Ovary (tissue), 7 donors: ENCODE measurements at regions not wholly inside any gene's neighbourhood (a gene's known extent, or its start where the extent isn't known, plus 50 kb on each side); places are given as distances from the start of the nearest gene placed in this dataset.

Source experiments
- DNase-seq, 5 donors: peaks; one replicate each; pipeline ENCODE4 v3.0.0-alpha.2; 2019 to 2020
- H3K27ac ChIP-seq, 2 donors: fragments of 200-600 bp; one replicate each; pipeline versions ENCODE4 v1.5.1 to v1.8.0; 2019 to 2022
- H3K27me3 ChIP-seq: fragments of 200-600 bp; one replicate; pipeline ENCODE4 v1.8.0; 2022
- H3K36me3 ChIP-seq: fragments of 200-600 bp; sonication (generic); one replicate; pipeline ENCODE4 v1.5.1; 2019
- H3K4me1 ChIP-seq: one replicate; pipeline ENCODE4 v1.8.1; 2013; ENCODE audit warnings: mild to moderate bottlenecking, moderate library complexity; ENCODE audit not compliant: insufficient read depth
- H3K4me3 ChIP-seq: fragments of 200-600 bp; sonication (generic); one replicate; pipeline ENCODE4 v1.5.1; 2017
- H3K9me3 ChIP-seq, 2 donors: fragments of 200-600 bp in 1 of 2; sonication (generic) in 1 of 2; one replicate each; pipeline versions ENCODE4 v1.5.1 to v1.8.1; 2013 to 2019; ENCODE audit warnings: mild to moderate bottlenecking in 1 of 2, moderate library complexity in 1 of 2
- EP300 ChIP-seq: sonication (generic); formaldehyde crosslinking; IDR thresholded peaks from one replicate; pipeline ENCODE4 v1.6.1; 2017; ENCODE audit warnings: antibody characterized with exemption
- POLR2A ChIP-seq: fragments of 450-650 bp; IDR thresholded peaks from one replicate; pipeline ENCODE4 v1.6.1; 2017; ENCODE audit warnings: antibody characterized with exemption, mild to moderate bottlenecking, moderate library complexity
- WGBS, 3 donors: extraction: QIAGEN DNeasy Blood & Tissue Kit in 1 of 3; methylation state at CpG; one replicate each; pipeline versions ENCODE4 v1.1.5 to v1.1.7; 2013 to 2017; 5-methylcytosine and 5-hydroxymethylcytosine counted together
- intact Hi-C, 4 donors: fragments of 100-400 bp; cut with DNase I; formaldehyde crosslinking; loops; one replicate each; pipeline versions ENCODE4 v1.11.0 to v1.15.1; 2022 to 2023
- TF ChIP-seq, protein P1 (sequence below), 3 donors: fragments of 450-650 bp in 2 of 3; fragments of 200-600 bp in 1 of 3; IDR thresholded peaks; one replicate each; pipeline versions ENCODE4 v1.5.1 to v1.8.0; 2016 to 2022; ENCODE audit warnings: antibody characterized with exemption in 3 of 3, mild to moderate bottlenecking in 1 of 3
- donor health status: DM: no; HTN: no; CAD: no; lungs with moderate emphysema.
- donor health status: DM: no; HTN: no; CAD: no.
- donor health status: Bipolar disorder and iron deficiency.
- donor health status: DM: no; HTN: no; CAD: no.
- donor health status: DM: yes; HTN: yes; CAD: no.

DNA sequence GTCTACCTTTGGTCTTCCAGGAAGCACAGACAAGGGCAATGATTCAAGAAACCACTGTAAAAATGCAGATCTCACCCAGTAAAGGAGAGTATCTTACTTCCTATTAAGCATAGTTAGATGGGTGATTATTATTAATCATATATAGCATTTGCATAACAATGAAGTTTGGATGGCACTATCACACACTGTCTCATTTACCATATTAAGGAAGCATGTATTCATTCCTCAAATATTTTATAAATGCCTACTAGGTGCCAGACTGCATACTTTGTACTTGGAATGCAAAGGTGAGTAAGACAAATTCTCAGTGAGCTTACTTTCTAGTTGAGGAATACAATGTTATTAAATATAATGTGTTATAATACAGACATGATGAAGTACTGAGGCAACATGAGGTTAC, 53.9 kb upstream of the SKAP2 start:
- Histone ChIP-seq H3K4me3 (no peak overlapping the region), H3K27me3 (no peaks in the 10 kb centered on the region), H3K36me3 (no peaks in the 10 kb centered on the region), H3K4me1 (no peaks in the 10 kb centered on the region), H3K27ac (no peak overlapping the region), H3K9me3 (no peaks in the 10 kb centered on the region)
- TF ChIP-seq, protein P1, sequence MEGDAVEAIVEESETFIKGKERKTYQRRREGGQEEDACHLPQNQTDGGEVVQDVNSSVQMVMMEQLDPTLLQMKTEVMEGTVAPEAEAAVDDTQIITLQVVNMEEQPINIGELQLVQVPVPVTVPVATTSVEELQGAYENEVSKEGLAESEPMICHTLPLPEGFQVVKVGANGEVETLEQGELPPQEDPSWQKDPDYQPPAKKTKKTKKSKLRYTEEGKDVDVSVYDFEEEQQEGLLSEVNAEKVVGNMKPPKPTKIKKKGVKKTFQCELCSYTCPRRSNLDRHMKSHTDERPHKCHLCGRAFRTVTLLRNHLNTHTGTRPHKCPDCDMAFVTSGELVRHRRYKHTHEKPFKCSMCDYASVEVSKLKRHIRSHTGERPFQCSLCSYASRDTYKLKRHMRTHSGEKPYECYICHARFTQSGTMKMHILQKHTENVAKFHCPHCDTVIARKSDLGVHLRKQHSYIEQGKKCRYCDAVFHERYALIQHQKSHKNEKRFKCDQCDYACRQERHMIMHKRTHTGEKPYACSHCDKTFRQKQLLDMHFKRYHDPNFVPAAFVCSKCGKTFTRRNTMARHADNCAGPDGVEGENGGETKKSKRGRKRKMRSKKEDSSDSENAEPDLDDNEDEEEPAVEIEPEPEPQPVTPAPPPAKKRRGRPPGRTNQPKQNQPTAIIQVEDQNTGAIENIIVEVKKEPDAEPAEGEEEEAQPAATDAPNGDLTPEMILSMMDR (IDR thresholded peaks at IDR 0.05), result no peak
- TF ChIP-seq EP300 (no peak), POLR2A (no peak)
- DNase-seq, result no peak
- intact Hi-C loops, result no loop called here

DNA sequence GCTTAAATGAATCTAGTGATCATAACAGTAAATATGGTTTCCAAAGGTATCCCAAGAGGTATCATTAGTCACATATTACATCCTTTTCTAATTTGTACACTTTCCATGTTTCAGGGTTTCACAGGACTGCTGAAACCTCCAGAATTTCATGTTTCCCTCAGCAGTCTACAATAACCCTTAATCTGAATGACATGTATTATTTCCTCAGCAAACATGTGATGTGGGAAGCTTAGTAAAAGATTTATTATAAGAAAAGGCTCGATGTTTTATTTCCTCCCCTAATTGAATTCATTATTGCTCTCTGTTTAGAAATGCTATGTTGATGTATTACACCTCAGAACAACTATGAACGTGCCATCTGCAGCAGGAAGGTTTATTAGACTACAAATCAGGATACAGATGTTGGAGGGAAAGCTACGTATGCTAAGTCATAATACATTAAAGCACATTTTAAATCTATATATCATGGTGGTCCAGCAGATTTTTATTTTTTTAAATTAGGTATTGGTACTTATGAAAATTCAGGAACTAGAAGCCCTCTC, 52.5 kb upstream of the SKAP2 start:
- Histone ChIP-seq H3K36me3 (no peaks in the 10 kb centered on the region), H3K4me3 (no peak overlapping the region), H3K4me1 (peaks cover 2% of the 10 kb centered on the region), H3K27ac (no peak overlapping the region), H3K9me3 (no peaks in the 10 kb centered on the region), H3K27me3 (no peaks in the 10 kb centered on the region)
- WGBS, 3 donors, result 66 to 73% (median 72%) methylated on average over 3 of the region's 3 CpGs
- TF ChIP-seq, protein P1 (IDR thresholded peaks at IDR 0.05), result no peak
- no peak for TF ChIP-seq POLR2A
- no peak for TF ChIP-seq EP300
- intact Hi-C loops, result no loop called here
- no peak for DNase-seq

DNA sequence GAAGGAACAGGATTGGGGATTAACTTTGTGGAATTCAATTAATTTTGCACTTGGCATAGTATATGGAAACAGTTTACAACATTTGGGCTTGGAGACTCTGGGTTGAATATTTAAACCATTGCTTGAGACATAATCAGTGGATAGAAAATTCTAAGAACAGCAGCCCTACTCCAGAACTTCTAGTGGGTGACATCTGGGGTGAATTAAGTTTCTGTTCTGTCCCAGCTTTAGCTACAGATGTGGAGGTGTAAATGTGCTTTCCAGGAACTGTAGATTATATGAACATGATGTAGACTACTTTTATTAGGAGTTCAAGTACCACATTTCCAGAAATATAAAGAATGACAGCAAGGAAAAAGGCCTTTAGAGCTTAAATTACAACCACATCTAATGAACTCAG, 51.9 kb upstream of the SKAP2 start:
- no peak for DNase-seq
- H3K4me3 ChIP-seq, result no peak overlapping the region
- no peak overlapping the region for H3K27ac ChIP-seq
- peaks cover 3% of the 10 kb centered on the region for H3K4me1 ChIP-seq
- intact Hi-C loops, result no loop called here
- no peaks in the 10 kb centered on the region for H3K27me3 ChIP-seq
- no peaks in the 10 kb centered on the region for H3K36me3 ChIP-seq
- H3K9me3 ChIP-seq, result no peaks in the 10 kb centered on the region
- no peak for TF ChIP-seq EP300
